Fibroblast of lung (primary cell): ENCODE measurements at regions not wholly inside any gene's neighbourhood (a gene's known extent, or its start where the extent isn't known, plus 50 kb on each side); places are given as distances from the start of the nearest gene placed in this dataset.

Experiments
- DNase-seq, 2 donors: peaks; one replicate each; pipeline versions ENCODE4 v3.0.0 to v3.0.0-alpha.2; 2010; ENCODE audit warnings: low read depth in 2 of 2
- H2AFZ ChIP-seq: 2 replicates; pipeline ENCODE4 v1.5.1; 2012; ENCODE audit warnings: low read length, control low read depth, inconsistent platforms
- H3K27ac ChIP-seq: 2 replicates; pipeline ENCODE4 v1.5.1; 2011; ENCODE audit warnings: low read length, control low read depth; ENCODE audit not compliant: insufficient read depth
- H3K27me3 ChIP-seq: 2 replicates; pipeline ENCODE4 v1.5.1; 2011; ENCODE audit warnings: mild to moderate bottlenecking, low read length; ENCODE audit not compliant: control insufficient read depth, insufficient read depth
- H3K36me3 ChIP-seq: 2 replicates; pipeline ENCODE4 v1.5.1; 2011; ENCODE audit warnings: low read length; ENCODE audit not compliant: control insufficient read depth, insufficient read depth
- H3K4me1 ChIP-seq: 2 replicates; pipeline ENCODE4 v1.5.1; 2011; ENCODE audit warnings: low read length; ENCODE audit not compliant: control insufficient read depth, insufficient read depth; ENCODE audit errors: extremely low read depth
- H3K4me2 ChIP-seq: 2 replicates; pipeline ENCODE4 v1.5.1; 2011; ENCODE audit warnings: low read length, control low read depth; ENCODE audit not compliant: insufficient read depth; ENCODE audit errors: extremely low read depth
- H3K4me3 ChIP-seq, 4 experiments: fragments of 200-600 bp in 1 of 4; sonication (generic) in 1 of 4; replicated peaks in 1 of 4; 2 replicates each; pipeline ENCODE4 v1.5.1; 2011 to 2016; ENCODE audit warnings: low read length in 4 of 4, low read depth in 3 of 4, mild to moderate bottlenecking in 3 of 4, control low read depth in 2 of 4, inconsistent platforms in 1 of 4, mixed read lengths in 1 of 4; ENCODE audit not compliant: insufficient read depth in 1 of 4; ENCODE audit errors: control extremely low read depth in 1 of 4
- H3K79me2 ChIP-seq: 2 replicates; pipeline ENCODE4 v1.5.1; 2012; ENCODE audit warnings: mild to moderate bottlenecking, low read length, inconsistent platforms; ENCODE audit not compliant: control insufficient read depth, insufficient read depth
- H3K9ac ChIP-seq: 2 replicates; pipeline ENCODE4 v1.5.1; 2011; ENCODE audit warnings: mild to moderate bottlenecking, low read length, control low read depth; ENCODE audit not compliant: insufficient read depth
- H3K9me3 ChIP-seq: 2 replicates; pipeline ENCODE4 v1.5.1; 2012; ENCODE audit warnings: low read depth, low read length; ENCODE audit not compliant: control insufficient read depth, insufficient read depth
- H4K20me1 ChIP-seq: 2 replicates; pipeline ENCODE4 v1.5.1; 2011; ENCODE audit warnings: low read length; ENCODE audit not compliant: control insufficient read depth, insufficient read depth; ENCODE audit errors: extremely low read depth
- CTCF ChIP-seq, 2 donors: IDR thresholded peaks in 1 of 2; conservative IDR thresholded peaks in 1 of 2; 1 replicate in 1 of 2; 2 replicates in 1 of 2; pipeline ENCODE4 v1.5.1; 2011 to 2012; ENCODE audit warnings: low read length in 2 of 2, control low read depth in 1 of 2, inconsistent platforms in 1 of 2, low read depth in 1 of 2, mild to moderate bottlenecking in 1 of 2
- EZH2 ChIP-seq: IDR thresholded peaks from 2 replicates; pipeline ENCODE4 v1.5.1; 2012; ENCODE audit warnings: low read length, control low read depth, mild to moderate bottlenecking; ENCODE audit errors: missing control alignments

- no peaks in the 10 kb centered on the region for H4K20me1 ChIP-seq
- TF ChIP-seq EZH2 (no peak), CTCF (conservative IDR thresholded peaks at IDR 0.05 in 1 of 2, IDR thresholded peaks at IDR 0.05 in 1 of 2; ENCODE audit: low read depth in 1 of 2, low read length in 2 of 2) (no peak)
- H3K27me3 ChIP-seq, result no peaks in the 10 kb centered on the region
These were observed 827.6 kb downstream of the DACH1 start for GRCh38 chr13:71039440-71039839.

DNA sequence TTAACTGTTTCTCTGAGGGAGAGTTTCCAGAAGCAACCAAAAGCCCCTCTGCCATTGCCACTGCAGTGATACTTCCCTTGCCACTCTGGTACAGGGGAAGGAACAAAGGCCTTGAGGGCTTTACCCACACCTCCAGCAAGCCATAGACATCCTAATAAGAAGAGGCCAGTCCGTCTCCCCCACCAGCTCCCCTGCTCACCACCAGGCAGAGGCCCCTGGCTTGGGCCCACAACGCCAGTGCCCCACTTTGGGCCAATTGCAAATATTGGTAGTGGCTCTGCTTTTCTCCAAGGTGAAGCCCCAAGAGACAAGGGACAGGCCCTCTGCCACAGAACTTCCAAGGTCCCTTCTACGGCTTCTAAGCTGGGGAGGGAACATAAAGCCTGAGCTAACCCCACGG is 833.0 kb downstream of the DACH1 start:
- Histone ChIP-seq H3K4me1 (no peaks in the 10 kb centered on the region), H3K4me2 (no peak overlapping the region), H3K9me3 (no peaks in the 10 kb centered on the region), H3K36me3 (no peaks in the 10 kb centered on the region), H3K4me3 (no peak overlapping the region), H4K20me1 (no peaks in the 10 kb centered on the region), H3K27me3 (no peaks in the 10 kb centered on the region), H3K79me2 (no peaks in the 10 kb centered on the region), H2AFZ (no peak overlapping the region), H3K9ac (no peak overlapping the region), H3K27ac (no peak overlapping the region)
- TF ChIP-seq CTCF (conservative IDR thresholded peaks at IDR 0.05 in 1 of 2, IDR thresholded peaks at IDR 0.05 in 1 of 2; ENCODE audit: low read depth in 1 of 2, low read length in 2 of 2) (no peak), EZH2 (no peak)
- DNase-seq, result no peak

More at GRCh38 chr13:71039440-71039839, 827.6 kb downstream of the DACH1 start:
- Histone ChIP-seq H3K4me1 (no peaks in the 10 kb centered on the region), H3K4me3 (no peak overlapping the region), H3K36me3 (no peaks in the 10 kb centered on the region), H3K9ac (no peak overlapping the region), H2AFZ (no peak overlapping the region), H3K9me3 (no peaks in the 10 kb centered on the region), H3K79me2 (no peaks in the 10 kb centered on the region), H3K4me2 (no peak overlapping the region), H3K27ac (no peak overlapping the region)
- no peak for DNase-seq

DNA sequence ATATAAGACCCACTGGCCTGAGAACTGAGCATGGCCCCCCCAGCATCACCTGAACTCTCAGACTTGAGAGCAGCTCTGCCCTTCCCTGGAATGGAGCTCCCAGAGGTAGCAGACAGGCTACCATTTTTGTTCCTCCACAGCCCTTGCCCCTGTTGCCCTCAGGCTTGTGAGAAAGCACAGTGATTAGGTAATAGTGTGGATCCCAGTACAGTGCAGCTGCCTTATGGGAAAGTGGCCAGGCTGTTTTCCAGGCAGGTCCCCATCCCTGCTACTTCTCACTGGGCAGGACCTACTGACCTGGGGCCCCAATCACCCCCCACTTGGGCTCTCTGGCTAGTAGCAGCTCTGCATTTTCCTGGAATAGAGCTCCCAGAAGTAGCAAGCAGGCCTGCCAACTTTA is 834.0 kb downstream of the DACH1 start:
- no peak overlapping the region for H3K27ac ChIP-seq
- H3K4me2 ChIP-seq, result no peak overlapping the region
- no peaks in the 10 kb centered on the region for H3K79me2 ChIP-seq
- no peak for TF ChIP-seq EZH2
- no peak for TF ChIP-seq CTCF (conservative IDR thresholded peaks at IDR 0.05 in 1 of 2, IDR thresholded peaks at IDR 0.05 in 1 of 2; ENCODE audit: low read depth in 1 of 2, low read length in 2 of 2)
- H3K27me3 ChIP-seq, result no peaks in the 10 kb centered on the region
- no peak overlapping the region for H2AFZ ChIP-seq
- no peaks in the 10 kb centered on the region for H4K20me1 ChIP-seq
- no peak overlapping the region for H3K4me3 ChIP-seq
- H3K4me1 ChIP-seq, result no peaks in the 10 kb centered on the region
- DNase-seq, result no peak
- H3K36me3 ChIP-seq, result no peaks in the 10 kb centered on the region
- no peaks in the 10 kb centered on the region for H3K9me3 ChIP-seq
- no peak overlapping the region for H3K9ac ChIP-seq
